ENCODE measurements at regions not wholly inside any gene's neighbourhood (a gene's known extent, or its start where the extent isn't known, plus 50 kb on each side); places are given as distances from the start of the nearest gene placed in this dataset.

GRCh38 chr11:100622404-100622803 lies 64.7 kb upstream of the ARHGAP42 start:
- H3K36me3 Mint-ChIP-seq (ENCODE audit: low read depth) = no peaks in the 10 kb centered on the region
- H3K27me3 Mint-ChIP-seq (ENCODE audit: low read depth) = no peaks in the 10 kb centered on the region
- peaks cover 24% of the 10 kb centered on the region for H3K9me3 Mint-ChIP-seq
- no peak overlapping the region for H3K27ac Mint-ChIP-seq
- H3K4me1 Mint-ChIP-seq (ENCODE audit: low read depth) = no peaks in the 10 kb centered on the region
- DNase-seq (ENCODE audit: low spot score) = no peak
- no peak overlapping the region for H3K4me3 Mint-ChIP-seq

GRCh38 chr11:100624346-100624745 lies 62.7 kb upstream of the ARHGAP42 start:
- H3K27me3 Mint-ChIP-seq (ENCODE audit: low read depth) = no peaks in the 10 kb centered on the region
- H3K9me3 Mint-ChIP-seq = peaks cover 23% of the 10 kb centered on the region
- no peaks in the 10 kb centered on the region for H3K36me3 Mint-ChIP-seq (ENCODE audit: low read depth)
- H3K27ac Mint-ChIP-seq = no peak overlapping the region
- H3K4me3 Mint-ChIP-seq = no peak overlapping the region
- no peak for DNase-seq (ENCODE audit: low spot score)
- no peaks in the 10 kb centered on the region for H3K4me1 Mint-ChIP-seq (ENCODE audit: low read depth)

GRCh38 chr11:100625041-100625440 lies 62.0 kb upstream of the ARHGAP42 start:
- no peak overlapping the region for H3K4me3 Mint-ChIP-seq
- H3K27me3 Mint-ChIP-seq (ENCODE audit: low read depth) = no peaks in the 10 kb centered on the region
- DNase-seq (ENCODE audit: low spot score) = no peak
- no peaks in the 10 kb centered on the region for H3K36me3 Mint-ChIP-seq (ENCODE audit: low read depth)
- H3K9me3 Mint-ChIP-seq = peaks cover 23% of the 10 kb centered on the region
- H3K27ac Mint-ChIP-seq = no peak overlapping the region
- no peaks in the 10 kb centered on the region for H3K4me1 Mint-ChIP-seq (ENCODE audit: low read depth)

DNA sequence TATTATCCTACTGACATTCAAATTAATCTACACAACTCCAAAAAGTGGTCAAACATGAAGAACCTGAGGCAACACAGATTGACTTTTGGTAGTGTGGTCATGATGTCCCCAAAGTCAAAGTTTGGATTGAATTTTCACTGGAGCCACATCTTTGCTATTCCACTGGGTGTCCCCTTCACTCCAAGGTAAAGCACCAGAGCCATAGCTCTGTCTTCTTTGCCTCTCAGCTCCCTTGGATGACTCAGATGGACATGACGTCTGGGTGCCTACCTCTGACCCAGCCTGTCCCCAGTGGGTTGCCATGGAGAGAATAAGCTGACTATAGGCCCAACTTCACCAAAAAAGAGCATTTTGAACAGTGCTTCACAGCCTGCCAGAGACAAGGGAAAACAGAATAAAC lies 57.4 kb upstream of the ARHGAP42 start:
- no peak overlapping the region for H3K27ac Mint-ChIP-seq
- no peaks in the 10 kb centered on the region for H3K36me3 Mint-ChIP-seq (ENCODE audit: low read depth)
- H3K4me1 Mint-ChIP-seq (ENCODE audit: low read depth) = no peaks in the 10 kb centered on the region
- no peak overlapping the region for H3K4me3 Mint-ChIP-seq
- H3K27me3 Mint-ChIP-seq (ENCODE audit: low read depth) = no peaks in the 10 kb centered on the region
- peaks cover 5% of the 10 kb centered on the region for H3K9me3 Mint-ChIP-seq
- no peak for DNase-seq (ENCODE audit: low spot score)

DNA sequence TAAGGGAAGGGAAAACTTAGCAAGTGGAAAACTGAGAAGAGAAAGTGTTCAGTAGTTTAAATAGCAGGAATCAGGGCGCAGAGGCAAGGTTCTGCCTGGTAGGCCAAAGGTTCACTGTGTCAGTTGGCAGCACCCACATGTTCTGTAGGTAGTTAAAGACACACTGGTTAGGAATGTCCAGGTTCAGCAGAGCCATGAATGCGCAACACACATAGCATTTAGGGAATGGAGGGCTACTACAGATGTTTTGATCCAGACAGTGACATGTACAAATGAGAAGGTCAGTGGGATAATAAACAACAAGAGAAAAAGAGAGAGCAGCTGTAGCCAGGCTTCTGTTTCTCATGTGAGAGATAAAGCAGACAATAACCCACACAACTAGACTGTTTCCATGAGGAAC lies 56.2 kb upstream of the ARHGAP42 start:
- Mint-ChIP-seq H3K27ac (no peak overlapping the region), H3K4me1 (ENCODE audit: low read depth) (no peaks in the 10 kb centered on the region), H3K36me3 (ENCODE audit: low read depth) (no peaks in the 10 kb centered on the region), H3K4me3 (no peak overlapping the region), H3K27me3 (ENCODE audit: low read depth) (no peaks in the 10 kb centered on the region), H3K9me3 (peaks cover 5% of the 10 kb centered on the region)
- no peak for DNase-seq (ENCODE audit: low spot score)

GRCh38 chr11:100631316-100631715 lies 55.8 kb upstream of the ARHGAP42 start:
- no peaks in the 10 kb centered on the region for H3K4me1 Mint-ChIP-seq (ENCODE audit: low read depth)
- H3K27ac Mint-ChIP-seq = no peak overlapping the region
- no peaks in the 10 kb centered on the region for H3K36me3 Mint-ChIP-seq (ENCODE audit: low read depth)
- H3K27me3 Mint-ChIP-seq (ENCODE audit: low read depth) = no peaks in the 10 kb centered on the region
- peaks cover 5% of the 10 kb centered on the region for H3K9me3 Mint-ChIP-seq
- no peak overlapping the region for H3K4me3 Mint-ChIP-seq
- no peak for DNase-seq (ENCODE audit: low spot score)

DNA sequence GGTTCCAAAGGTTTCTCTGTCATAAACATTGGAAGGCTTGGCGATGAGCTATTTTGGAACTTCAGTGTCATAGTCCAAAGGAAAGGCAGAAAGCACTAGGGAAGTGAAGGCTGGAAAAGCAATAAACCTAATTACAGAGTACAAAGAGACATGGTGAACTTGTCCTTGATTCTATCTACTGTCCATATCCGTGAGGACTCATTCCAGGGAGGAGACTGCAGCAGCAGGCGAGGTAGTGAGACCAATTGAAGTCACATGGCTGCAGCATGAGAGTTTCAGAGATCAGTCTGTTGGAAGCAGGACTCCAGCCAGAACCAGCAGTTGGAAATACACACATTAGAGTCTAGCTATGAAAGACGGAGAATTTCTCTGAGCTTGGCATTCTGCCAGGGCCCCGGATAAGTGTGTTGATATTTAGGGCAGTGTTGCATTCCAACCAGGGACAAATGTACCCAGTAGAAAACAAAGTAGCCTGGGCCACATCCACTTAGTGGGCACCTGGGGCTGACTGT lies 54.1 kb upstream of the ARHGAP42 start:
- no peak overlapping the region for H3K27ac Mint-ChIP-seq
- peaks cover 5% of the 10 kb centered on the region for H3K9me3 Mint-ChIP-seq
- no peaks in the 10 kb centered on the region for H3K36me3 Mint-ChIP-seq (ENCODE audit: low read depth)
- H3K4me3 Mint-ChIP-seq = no peak overlapping the region
- DNase-seq (ENCODE audit: low spot score) = no peak
- no peaks in the 10 kb centered on the region for H3K27me3 Mint-ChIP-seq (ENCODE audit: low read depth)
- H3K4me1 Mint-ChIP-seq (ENCODE audit: low read depth) = no peaks in the 10 kb centered on the region

DNA sequence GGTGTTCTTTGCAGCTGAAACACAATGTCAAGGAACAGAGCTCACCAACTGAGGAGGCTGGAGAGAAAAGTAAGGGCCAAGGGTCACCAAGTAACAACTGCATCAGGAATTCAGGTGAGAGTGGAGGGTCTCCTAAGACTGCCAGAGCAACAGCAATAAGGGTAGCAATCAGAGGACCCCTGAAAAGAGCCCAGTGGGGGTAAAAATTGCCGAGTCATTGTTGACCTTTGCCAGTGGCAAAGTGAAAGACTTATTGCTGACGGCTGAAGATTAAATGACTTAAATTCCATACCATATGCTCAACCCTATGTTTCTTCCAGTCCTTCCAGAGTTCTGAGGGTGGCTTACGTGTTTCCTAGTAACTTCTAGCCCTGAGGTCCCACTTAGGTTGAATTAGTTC lies 51.9 kb upstream of the ARHGAP42 start:
- Mint-ChIP-seq H3K27me3 (ENCODE audit: low read depth) (no peaks in the 10 kb centered on the region), H3K9me3 (peaks cover 5% of the 10 kb centered on the region), H3K4me1 (ENCODE audit: low read depth) (no peaks in the 10 kb centered on the region), H3K36me3 (ENCODE audit: low read depth) (no peaks in the 10 kb centered on the region), H3K27ac (no peak overlapping the region), H3K4me3 (no peak overlapping the region)
- no peak for DNase-seq (ENCODE audit: low spot score)

DNA sequence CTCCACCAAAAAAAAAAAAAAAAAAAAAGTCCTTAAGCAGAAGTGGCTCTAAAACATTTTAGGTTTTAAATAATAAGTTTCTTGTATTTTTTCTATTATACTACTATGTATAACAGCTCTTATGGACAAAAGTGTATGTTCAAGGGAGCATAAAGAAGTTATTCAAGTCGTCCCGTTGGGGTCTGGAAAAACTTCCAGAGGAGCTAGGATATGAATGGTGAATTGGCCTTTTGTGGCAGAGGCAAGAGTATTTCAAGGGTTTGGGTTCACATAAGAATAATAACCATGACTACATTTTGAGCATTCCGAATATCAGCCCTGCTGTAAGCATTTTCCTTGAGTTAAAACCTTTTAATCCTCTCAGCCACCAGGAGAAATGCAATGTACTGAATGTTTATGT lies 50.6 kb upstream of the ARHGAP42 start:
- Mint-ChIP-seq H3K4me1 (ENCODE audit: low read depth) (no peaks in the 10 kb centered on the region), H3K27ac (no peak overlapping the region), H3K9me3 (peaks cover 5% of the 10 kb centered on the region), H3K27me3 (ENCODE audit: low read depth) (no peaks in the 10 kb centered on the region), H3K4me3 (no peak overlapping the region), H3K36me3 (ENCODE audit: low read depth) (no peaks in the 10 kb centered on the region)
- DNase-seq (ENCODE audit: low spot score) = no peak
